ENCODE measurements at regions not wholly inside any gene's neighbourhood (a gene's known extent, or its start where the extent isn't known, plus 50 kb on each side); places are given as distances from the start of the nearest gene placed in this dataset.

DNA sequence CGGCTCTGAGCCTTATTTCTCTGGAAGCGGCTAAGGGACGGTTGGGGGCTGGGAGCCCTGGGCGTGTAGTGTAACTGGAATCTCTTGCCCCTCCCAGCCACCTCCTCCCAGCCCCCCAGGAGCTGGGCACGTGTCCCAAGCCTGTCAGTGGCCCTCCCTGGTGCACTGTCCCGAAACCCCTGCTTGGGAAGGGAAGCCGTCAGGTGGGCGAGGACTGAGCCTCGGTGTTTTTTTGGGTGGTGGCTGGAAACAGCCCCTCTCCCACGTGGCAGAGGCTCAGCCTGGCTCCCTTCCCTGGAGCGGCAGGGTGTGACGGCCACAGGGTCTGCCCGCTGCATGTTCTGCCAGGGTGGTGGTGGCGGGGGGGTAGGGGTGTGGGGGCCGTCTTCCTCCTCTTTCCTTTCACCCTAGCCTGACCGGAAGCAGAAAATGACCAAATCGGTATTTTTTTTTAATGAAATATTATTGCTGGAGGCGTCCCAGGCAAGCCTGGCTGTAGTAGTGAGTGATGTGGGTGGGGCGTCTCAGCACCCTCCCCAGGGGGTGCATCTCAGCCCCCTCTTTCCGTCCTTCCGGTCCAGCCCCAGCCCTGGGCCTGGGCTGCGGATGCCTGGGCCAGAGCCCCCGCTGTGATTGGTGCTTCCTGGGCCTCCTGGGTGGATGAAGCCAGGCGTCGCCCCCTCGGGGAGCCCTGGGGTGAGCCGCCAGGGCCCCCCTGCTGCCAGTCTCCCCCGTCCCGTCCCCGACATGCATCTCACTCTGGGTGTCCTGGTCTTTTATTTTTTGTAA lies 58.8 kb upstream of the GOLGA8A start:
- TF ChIP-seq CTCF (conservative IDR thresholded peaks at IDR 0.05; ENCODE audit: low read length) (no peak), EZH2phosphoT487 (IDR thresholded peaks at IDR 0.05; ENCODE audit: borderline replicate concordance) (no peak)

All from Loucy (cell line).